ENCODE measurements at regions not wholly inside any gene's neighbourhood (a gene's known extent, or its start where the extent isn't known, plus 50 kb on each side); places are given as distances from the start of the nearest gene placed in this dataset.

DNA sequence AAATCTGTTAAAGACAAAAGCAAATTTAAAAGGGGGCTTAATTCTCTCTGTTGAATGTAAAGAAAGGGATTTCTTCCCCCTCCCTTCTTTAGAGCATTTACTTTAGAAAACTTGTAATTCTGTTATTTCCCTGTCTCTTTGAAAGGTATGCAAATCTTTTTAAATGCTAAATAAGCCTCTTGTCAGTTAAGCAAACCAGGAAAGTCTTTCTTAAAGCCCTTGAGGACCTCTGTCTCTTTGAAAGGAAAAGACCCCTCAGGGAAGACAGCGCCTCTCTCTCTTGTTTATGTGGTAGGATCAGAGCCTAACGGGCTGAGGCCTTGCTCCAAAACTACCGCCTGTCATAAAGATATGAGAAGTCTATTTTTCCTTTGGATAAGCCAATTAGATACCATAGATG lies 139.9 kb upstream of the CDH7 start:
- Histone ChIP-seq H3K9me3 (ENCODE audit: low read length) (no peaks in the 10 kb centered on the region), H3K4me3 (ENCODE audit: low read depth, low read length, poor library complexity, severe bottlenecking) (no peak overlapping the region), H4K20me1 (ENCODE audit: insufficient read depth, low read length) (no peaks in the 10 kb centered on the region), H3K9me2 (ENCODE audit: insufficient read depth, low read length) (no peaks in the 10 kb centered on the region), H2AFZ (ENCODE audit: low read length) (no peak overlapping the region), H3K27ac (ENCODE audit: low read depth, low read length, poor library complexity, severe bottlenecking) (no peak overlapping the region), H3K4me2 (ENCODE audit: low read length) (no peak overlapping the region), H3K4me1 (ENCODE audit: insufficient read depth, low read length, poor library complexity, severe bottlenecking) (no peaks in the 10 kb centered on the region), H3K79me2 (ENCODE audit: insufficient read depth, low read depth, low read length) (no peaks in the 10 kb centered on the region), H3K36me3 (ENCODE audit: insufficient read depth, low read length) (no peaks in the 10 kb centered on the region)
- TF ChIP-seq EZH2phosphoT487 (IDR thresholded peaks at IDR 0.05; ENCODE audit: borderline replicate concordance, low read depth, low read length), result no peak
- TF ChIP-seq, protein P1, sequence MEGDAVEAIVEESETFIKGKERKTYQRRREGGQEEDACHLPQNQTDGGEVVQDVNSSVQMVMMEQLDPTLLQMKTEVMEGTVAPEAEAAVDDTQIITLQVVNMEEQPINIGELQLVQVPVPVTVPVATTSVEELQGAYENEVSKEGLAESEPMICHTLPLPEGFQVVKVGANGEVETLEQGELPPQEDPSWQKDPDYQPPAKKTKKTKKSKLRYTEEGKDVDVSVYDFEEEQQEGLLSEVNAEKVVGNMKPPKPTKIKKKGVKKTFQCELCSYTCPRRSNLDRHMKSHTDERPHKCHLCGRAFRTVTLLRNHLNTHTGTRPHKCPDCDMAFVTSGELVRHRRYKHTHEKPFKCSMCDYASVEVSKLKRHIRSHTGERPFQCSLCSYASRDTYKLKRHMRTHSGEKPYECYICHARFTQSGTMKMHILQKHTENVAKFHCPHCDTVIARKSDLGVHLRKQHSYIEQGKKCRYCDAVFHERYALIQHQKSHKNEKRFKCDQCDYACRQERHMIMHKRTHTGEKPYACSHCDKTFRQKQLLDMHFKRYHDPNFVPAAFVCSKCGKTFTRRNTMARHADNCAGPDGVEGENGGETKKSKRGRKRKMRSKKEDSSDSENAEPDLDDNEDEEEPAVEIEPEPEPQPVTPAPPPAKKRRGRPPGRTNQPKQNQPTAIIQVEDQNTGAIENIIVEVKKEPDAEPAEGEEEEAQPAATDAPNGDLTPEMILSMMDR (conservative IDR thresholded peaks at IDR 0.05; ENCODE audit: low read length), result no peak
- intact Hi-C loops (cut with micrococcal nuclease; ENCODE audit: unreplicated experiment), result no loop called here
- POLR2A ChIA-PET, result interaction anchor here (0.7 kb wide), 1 partner anchor 95 kb away, joined by 3 read pairs; no protein-coding TSS in a partner anchor
- BruUV-seq (replicated peaks), result no TSS peak
- no peak for DNase-seq (ENCODE audit: low spot score)
- CTCF ChIA-PET (ENCODE audit: unreplicated experiment), result no interaction called here

DNA sequence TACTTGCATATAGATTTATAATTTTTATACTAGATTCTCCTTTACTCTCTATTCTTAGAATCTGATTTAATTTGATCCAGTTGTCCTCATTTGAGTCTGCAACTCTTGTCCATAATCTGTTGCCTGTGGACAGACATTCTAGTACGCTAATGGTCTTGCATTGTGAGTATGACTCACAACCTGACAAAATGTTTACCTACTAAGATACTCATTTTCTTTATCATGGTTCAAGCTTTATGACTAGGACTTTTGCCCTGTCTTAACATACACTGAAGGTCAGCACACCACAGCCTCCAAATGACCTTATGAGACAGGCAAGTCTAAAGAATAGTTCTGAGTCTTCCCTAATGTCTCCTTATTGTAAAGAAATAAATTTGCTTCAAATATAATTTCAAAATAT lies 142.3 kb upstream of the CDH7 start:
- Histone ChIP-seq H4K20me1 (ENCODE audit: insufficient read depth, low read length) (no peaks in the 10 kb centered on the region), H3K9me3 (ENCODE audit: low read length) (no peaks in the 10 kb centered on the region), H3K4me1 (ENCODE audit: insufficient read depth, low read length, poor library complexity, severe bottlenecking) (no peaks in the 10 kb centered on the region), H3K9me2 (ENCODE audit: insufficient read depth, low read length) (no peaks in the 10 kb centered on the region), H3K4me3 (ENCODE audit: low read depth, low read length, poor library complexity, severe bottlenecking) (no peak overlapping the region), H3K4me2 (ENCODE audit: low read length) (no peak overlapping the region), H3K79me2 (ENCODE audit: insufficient read depth, low read depth, low read length) (no peaks in the 10 kb centered on the region), H3K27ac (ENCODE audit: low read depth, low read length, poor library complexity, severe bottlenecking) (no peak overlapping the region), H3K36me3 (ENCODE audit: insufficient read depth, low read length) (no peaks in the 10 kb centered on the region), H2AFZ (ENCODE audit: low read length) (no peak overlapping the region)
- TF ChIP-seq, protein P1 (conservative IDR thresholded peaks at IDR 0.05; ENCODE audit: low read length), result no peak
- TF ChIP-seq EZH2phosphoT487 (IDR thresholded peaks at IDR 0.05; ENCODE audit: borderline replicate concordance, low read depth, low read length), result no peak
- CTCF ChIA-PET (ENCODE audit: unreplicated experiment), result no interaction called here
- no peak for DNase-seq (ENCODE audit: low spot score)
- no TSS peak for BruUV-seq (replicated peaks)
- POLR2A ChIA-PET, result no interaction called here
- intact Hi-C loops (cut with micrococcal nuclease; ENCODE audit: unreplicated experiment), result no loop called here

DNA sequence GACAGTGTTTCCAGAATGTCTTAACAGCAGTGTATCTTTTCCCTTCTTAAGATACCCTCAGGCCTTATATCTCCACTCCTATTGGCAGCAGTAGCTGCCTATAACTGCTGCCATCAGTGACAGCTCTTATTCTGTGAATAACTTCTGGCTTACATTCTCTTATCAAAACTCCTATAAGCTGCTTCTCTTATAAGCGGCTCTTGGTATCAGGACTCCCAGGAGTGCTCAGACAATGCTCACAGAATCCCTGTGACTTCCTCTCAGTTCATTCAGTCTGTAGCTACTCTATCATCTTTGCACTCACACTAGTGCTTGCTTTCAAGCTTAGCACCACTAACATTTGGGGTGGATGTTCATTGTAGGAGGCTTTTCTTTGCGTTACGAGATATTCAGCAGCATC lies 143.7 kb upstream of the CDH7 start:
- H2AFZ ChIP-seq (ENCODE audit: low read length), result no peak overlapping the region
- intact Hi-C loops (cut with micrococcal nuclease; ENCODE audit: unreplicated experiment), result no loop called here
- no peak for TF ChIP-seq EZH2phosphoT487 (IDR thresholded peaks at IDR 0.05; ENCODE audit: borderline replicate concordance, low read depth, low read length)
- TF ChIP-seq, protein P1 (conservative IDR thresholded peaks at IDR 0.05; ENCODE audit: low read length), result no peak
- H4K20me1 ChIP-seq (ENCODE audit: insufficient read depth, low read length), result no peaks in the 10 kb centered on the region
- DNase-seq (ENCODE audit: low spot score), result no peak
- POLR2A ChIA-PET, result interaction anchor here (0.7 kb wide), 1 partner anchor 31 kb away, joined by 3 read pairs; no protein-coding TSS in a partner anchor
- H3K4me2 ChIP-seq (ENCODE audit: low read length), result no peak overlapping the region
- H3K36me3 ChIP-seq (ENCODE audit: insufficient read depth, low read length), result no peaks in the 10 kb centered on the region
- CTCF ChIA-PET (ENCODE audit: unreplicated experiment), result no interaction called here
- no peak overlapping the region for H3K27ac ChIP-seq (ENCODE audit: low read depth, low read length, poor library complexity, severe bottlenecking)
- H3K79me2 ChIP-seq (ENCODE audit: insufficient read depth, low read depth, low read length), result no peaks in the 10 kb centered on the region
- no peaks in the 10 kb centered on the region for H3K9me3 ChIP-seq (ENCODE audit: low read length)
- no peaks in the 10 kb centered on the region for H3K9me2 ChIP-seq (ENCODE audit: insufficient read depth, low read length)
- no peaks in the 10 kb centered on the region for H3K4me1 ChIP-seq (ENCODE audit: insufficient read depth, low read length, poor library complexity, severe bottlenecking)
- BruUV-seq (replicated peaks), result no TSS peak
- H3K4me3 ChIP-seq (ENCODE audit: low read depth, low read length, poor library complexity, severe bottlenecking), result no peak overlapping the region
